ENCODE measurements at regions not wholly inside any gene's neighbourhood (a gene's known extent, or its start where the extent isn't known, plus 50 kb on each side); places are given as distances from the start of the nearest gene placed in this dataset.
"Not testable (repeated sequence)": the region's sequence is repeated elsewhere in the genome, so short reads cannot be mapped to it uniquely, and the experiment has no call there.

- DNase-seq = no peak
These were observed 134.9 kb downstream of the MRPS30 start for GRCh38 chr5:44943647-44944046.

DNA sequence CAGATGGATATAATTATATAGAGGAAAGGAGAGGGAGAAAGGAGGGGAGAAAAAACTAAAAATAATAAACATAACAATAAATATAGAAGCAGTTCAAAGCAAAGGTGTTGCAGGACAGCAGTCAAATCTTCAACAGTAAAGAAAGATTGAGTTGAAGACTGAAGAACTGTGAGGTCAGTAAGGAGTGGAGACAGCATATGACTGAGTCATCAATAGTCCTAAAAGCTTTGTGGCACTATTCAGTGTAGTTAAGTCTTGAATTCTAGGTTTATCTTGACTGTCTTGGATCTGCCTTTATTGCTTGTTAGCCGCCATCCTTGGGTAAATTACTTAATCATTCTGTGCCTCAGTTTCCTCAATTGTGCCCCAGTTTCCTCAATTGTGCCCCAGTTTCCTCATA, 137.0 kb downstream of the MRPS30 start:
- no peak for DNase-seq

- DNase-seq = no peak
These were observed 140.9 kb downstream of the MRPS30 start for GRCh38 chr5:44949687-44950086.

- DNase-seq = no peak
These were observed 142.6 kb downstream of the MRPS30 start for GRCh38 chr5:44951371-44951770.

DNA sequence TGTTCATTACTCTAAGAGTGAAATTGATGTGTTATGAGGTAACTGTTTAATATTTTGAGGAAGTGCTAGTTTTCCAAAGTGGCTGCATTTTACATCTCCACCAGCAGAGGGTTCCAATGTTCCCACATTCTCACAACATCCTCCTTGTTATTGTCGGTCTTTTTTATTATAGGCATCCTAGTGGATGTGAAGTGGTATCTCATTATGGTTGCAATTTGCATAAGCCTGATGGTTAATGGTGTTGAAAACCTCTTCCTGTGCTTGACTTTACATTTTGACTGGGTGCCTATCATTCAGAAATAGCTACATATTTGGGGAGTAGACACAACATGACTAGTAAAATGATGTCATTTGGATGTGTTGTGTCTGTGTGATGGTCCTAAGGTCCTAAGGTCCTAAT, 143.6 kb downstream of the MRPS30 start:
- no peak for DNase-seq

DNA sequence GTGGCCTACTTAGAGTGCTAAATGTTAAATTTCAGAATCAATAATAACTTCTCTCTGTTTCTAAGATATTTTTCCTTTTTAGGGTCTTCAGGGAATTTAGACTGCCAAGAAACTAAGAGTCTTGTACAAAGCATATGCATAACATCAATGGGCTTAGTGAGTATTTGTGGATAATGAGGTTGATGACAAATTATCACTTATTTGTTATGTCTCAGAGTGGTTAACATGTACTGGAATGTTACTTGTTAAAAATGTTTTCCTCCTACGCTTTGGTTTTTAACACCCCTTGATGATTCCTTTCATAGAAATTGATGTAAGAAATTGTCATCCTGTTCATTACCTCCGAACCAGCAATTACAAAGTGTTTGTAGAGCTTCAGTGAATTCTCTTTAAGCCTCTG, 144.3 kb downstream of the MRPS30 start:
- no peak for DNase-seq

- not testable (repeated sequence) for DNase-seq
These were observed 150.3 kb downstream of the MRPS30 start for GRCh38 chr5:44958943-44959454.

- no peak for DNase-seq
These were observed 161.1 kb downstream of the MRPS30 start for GRCh38 chr5:44969825-44970224.

DNA sequence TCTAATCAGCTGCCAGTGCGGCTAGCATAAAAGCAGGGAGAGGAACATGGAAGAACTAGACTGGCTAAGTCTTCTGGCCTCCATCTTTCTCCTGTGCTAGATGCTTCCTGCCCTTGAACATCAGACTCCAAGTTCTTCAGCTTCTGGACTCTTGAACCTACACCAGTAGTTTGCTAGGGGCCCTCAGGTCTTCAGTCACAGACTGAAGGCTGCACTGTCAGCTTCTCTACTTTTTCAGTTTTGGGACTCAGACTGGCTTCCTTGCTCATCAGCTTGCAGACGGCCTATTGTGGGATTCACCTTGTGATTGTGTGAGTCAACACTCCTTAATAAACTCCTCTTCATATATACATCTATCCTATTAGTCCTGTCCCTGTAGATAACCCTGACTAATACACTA, 162.2 kb downstream of the MRPS30 start:
- DNase-seq = not testable (repeated sequence)

DNA sequence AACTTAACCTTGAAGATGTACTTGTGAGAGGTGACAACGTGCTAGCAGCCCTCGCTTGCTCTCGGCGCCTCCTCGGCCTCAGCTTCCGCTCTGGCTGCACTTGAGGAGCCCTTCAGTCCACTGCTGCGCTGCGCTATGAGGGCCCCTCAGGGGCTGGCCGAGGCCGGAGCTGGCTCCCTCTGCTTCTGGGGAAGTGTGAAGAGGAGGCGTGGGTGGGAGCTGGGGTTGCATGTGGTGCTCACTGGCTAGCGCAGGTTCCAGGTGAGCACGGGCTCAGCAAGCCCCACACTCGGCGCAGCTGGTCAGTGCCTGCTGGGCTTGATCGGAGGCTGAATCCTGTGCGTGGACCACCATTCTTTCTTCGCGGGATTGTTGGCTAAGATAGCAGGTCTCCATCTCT, 166.1 kb downstream of the MRPS30 start:
- DNase-seq = no peak

- no peak for DNase-seq
These were observed 173.0 kb downstream of the MRPS30 start for GRCh38 chr5:44981708-44982107.

DNA sequence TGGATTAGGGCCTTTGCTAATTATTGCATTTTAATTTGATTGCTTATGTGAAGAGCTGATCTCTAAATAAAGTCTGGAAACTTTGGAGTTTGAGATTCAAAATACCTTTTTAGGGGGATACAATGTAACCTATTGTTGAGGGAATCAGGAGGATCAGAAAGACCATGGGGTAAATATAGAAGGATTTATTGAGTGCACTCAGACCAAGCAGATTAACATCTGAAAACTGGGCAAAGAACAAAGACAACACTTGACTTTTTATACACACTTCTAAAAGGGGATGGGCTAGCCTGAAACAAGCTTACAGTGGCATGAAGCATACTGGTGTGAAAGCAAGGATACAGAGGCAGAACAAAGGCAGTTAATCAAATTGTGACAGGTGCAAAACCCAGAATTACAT, 174.3 kb downstream of the MRPS30 start:
- no peak for DNase-seq

DNA sequence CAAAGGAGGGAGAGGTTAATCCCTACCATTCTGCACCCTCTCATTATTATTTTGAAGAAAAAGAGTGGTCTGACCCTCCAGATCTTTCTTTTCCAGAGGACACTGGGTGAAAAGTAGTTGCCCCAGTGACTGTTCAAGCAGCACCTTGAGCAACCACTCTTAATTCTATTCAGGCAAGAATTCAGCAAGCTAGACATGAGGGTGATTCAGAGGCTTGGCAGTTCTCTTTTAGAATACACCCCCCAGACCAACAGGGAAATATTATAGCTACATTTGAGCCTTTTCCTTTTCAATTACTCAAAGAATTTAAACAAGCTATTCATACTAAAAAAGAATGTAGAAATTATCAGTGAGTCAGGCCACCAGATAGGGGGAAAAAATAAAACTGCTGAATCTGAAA, 178.3 kb downstream of the MRPS30 start:
- DNase-seq = no peak

GRCh38 chr5:44991693-44992092, 182.9 kb downstream of the MRPS30 start:
- DNase-seq = no peak

- no peak for DNase-seq
These were observed 184.5 kb downstream of the MRPS30 start for GRCh38 chr5:44993286-44993685.

DNA sequence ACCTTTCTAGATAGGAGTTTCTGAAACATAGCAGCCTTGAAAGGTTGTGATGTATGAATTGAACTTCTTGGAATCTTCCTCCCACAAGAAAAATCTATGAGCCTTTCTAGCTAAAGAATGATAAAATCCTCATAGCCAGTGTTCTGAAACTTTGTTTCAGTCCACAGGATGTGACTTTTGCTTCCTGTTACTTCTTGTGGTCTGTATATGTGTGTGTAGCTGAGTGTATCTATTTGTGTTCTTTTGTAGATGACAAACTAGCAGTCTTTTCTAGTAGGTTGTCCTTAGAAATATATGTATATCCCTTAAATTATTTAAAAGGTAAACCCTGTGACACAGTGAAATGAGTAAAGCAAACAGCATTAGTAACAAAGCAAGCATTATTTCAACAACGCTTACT, 188.8 kb downstream of the MRPS30 start:
- DNase-seq = no peak

GRCh38 chr5:45007102-45007501, 198.4 kb downstream of the MRPS30 start:
- not testable (repeated sequence) for DNase-seq

GRCh38 chr5:45017568-45017967, 208.8 kb downstream of the MRPS30 start:
- DNase-seq = no peak

- no peak for DNase-seq
These were observed 220.8 kb downstream of the MRPS30 start for GRCh38 chr5:45029553-45029952.

- DNase-seq = no peak
These were observed 227.2 kb downstream of the MRPS30 start for GRCh38 chr5:45035991-45036390.

- no peak for DNase-seq
These were observed 229.2 kb downstream of the MRPS30 start for GRCh38 chr5:45037927-45038326.

DNA sequence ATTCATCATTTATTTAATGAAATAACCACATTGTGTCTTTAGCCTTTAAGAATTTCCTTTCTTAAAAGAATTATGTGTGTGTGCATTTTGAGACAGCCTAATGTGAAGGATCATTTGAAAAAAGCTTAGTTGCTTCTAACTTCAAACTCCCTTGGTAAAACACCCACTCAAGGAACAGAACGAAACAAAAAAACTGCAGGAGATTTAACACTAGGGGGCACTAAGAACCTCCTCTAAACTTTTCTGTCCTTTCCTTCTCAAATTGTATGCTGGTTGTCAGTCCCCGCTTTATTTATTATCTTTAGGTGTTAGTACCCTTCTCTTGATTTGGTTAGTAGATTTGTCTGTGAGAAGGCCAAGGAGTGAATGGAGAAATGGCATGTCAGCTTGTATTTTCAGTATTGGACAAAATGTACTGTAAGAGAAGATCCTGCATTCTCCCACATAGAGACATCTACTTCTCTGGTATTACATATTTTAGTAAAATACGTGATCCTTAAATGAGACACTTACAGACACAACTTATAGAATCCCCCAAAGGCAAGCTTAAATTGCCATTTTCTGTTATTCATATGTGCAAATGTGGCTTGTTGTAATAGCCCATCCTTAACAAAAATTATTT, 229.7 kb downstream of the MRPS30 start:
- DNase-seq = no peak

DNA sequence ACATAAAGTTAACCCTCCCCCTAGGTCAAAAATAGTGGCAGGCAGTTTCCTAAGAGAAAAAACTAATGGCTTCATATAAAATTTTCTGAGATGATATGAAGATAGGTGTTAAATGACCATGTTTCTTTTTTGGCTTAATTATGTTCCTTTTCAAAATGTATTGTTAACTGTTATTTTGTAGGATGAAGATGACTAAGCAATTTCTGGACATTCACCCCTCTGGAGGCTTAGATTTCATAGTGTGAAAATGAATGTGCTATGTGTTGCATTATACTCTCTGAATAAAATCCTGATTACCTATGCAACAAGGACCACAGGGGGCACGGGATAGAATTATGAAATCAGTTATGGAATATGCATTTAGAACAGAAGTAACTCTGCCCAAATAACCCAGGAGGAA, 233.5 kb downstream of the MRPS30 start:
- no peak for DNase-seq

GRCh38 chr5:45057564-45057963, 248.8 kb downstream of the MRPS30 start:
- no peak for DNase-seq

- DNase-seq = no peak
These were observed 252.0 kb downstream of the MRPS30 start for GRCh38 chr5:45060724-45061123.
